Activated naive CD8-positive, alpha-beta T cell treated with anti-CD3 and anti-CD28 coated beads for 36 hours (primary cell): ENCODE measurements at regions not wholly inside any gene's neighbourhood (a gene's known extent, or its start where the extent isn't known, plus 50 kb on each side); places are given as distances from the start of the nearest gene placed in this dataset.

Experiments used
- DNase-seq: peaks from one replicate; pipeline ENCODE4 v3.0.0; 2021
- H3K27ac Mint-ChIP-seq: one replicate; pipeline ENCODE4 v1.8.0; 2022; ENCODE audit warnings: mild to moderate bottlenecking, moderate library complexity, mixed read lengths
- H3K27me3 Mint-ChIP-seq: one replicate; pipeline ENCODE4 v1.8.0; 2022; ENCODE audit warnings: mild to moderate bottlenecking, mixed read lengths
- H3K36me3 Mint-ChIP-seq: one replicate; pipeline ENCODE4 v1.8.0; 2021; ENCODE audit warnings: mild to moderate bottlenecking, mixed read lengths
- H3K4me1 Mint-ChIP-seq: one replicate; pipeline ENCODE4 v1.8.0; 2021; ENCODE audit warnings: mixed read lengths
- H3K4me3 Mint-ChIP-seq: one replicate; pipeline ENCODE4 v1.8.0; 2022; ENCODE audit warnings: mild to moderate bottlenecking, moderate library complexity, mixed read lengths
- H3K9me3 Mint-ChIP-seq: one replicate; pipeline ENCODE4 v1.8.0; 2022; ENCODE audit warnings: mixed read lengths

GRCh38 chr10:53115660-53116059 lies 343.1 kb upstream of the MBL2 start:
- H3K27me3 Mint-ChIP-seq = no peaks in the 10 kb centered on the region
- no peaks in the 10 kb centered on the region for H3K4me1 Mint-ChIP-seq
- H3K36me3 Mint-ChIP-seq = peaks cover 2% of the 10 kb centered on the region
- no peak overlapping the region for H3K27ac Mint-ChIP-seq
- no peak for DNase-seq
- peaks cover 7% of the 10 kb centered on the region for H3K9me3 Mint-ChIP-seq
- no peak overlapping the region for H3K4me3 Mint-ChIP-seq

DNA sequence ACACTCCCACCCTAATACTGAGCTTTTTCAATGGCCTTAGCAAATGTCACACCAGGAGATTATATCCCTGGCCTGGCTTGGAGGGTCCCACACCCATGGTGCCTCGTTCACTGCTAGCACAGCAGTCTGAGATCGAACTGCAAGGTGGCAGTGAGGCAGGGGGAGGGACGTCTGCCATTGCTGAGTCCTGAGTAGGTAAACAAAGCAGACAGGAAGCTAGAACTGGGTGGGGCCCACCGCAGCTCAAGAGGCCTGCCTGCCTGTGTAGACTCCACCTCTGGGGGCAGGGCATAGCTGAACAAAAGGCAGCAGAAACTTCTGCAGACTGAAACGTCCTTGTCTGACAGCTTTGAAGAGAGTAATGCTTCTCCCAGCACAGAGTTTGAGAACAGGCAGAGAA lies 338.9 kb upstream of the MBL2 start:
- no peaks in the 10 kb centered on the region for H3K27me3 Mint-ChIP-seq
- H3K9me3 Mint-ChIP-seq = peaks cover 4% of the 10 kb centered on the region
- no peaks in the 10 kb centered on the region for H3K4me1 Mint-ChIP-seq
- H3K4me3 Mint-ChIP-seq = no peak overlapping the region
- no peak for DNase-seq
- peaks cover 2% of the 10 kb centered on the region for H3K36me3 Mint-ChIP-seq
- no peak overlapping the region for H3K27ac Mint-ChIP-seq

- Mint-ChIP-seq H3K36me3 (peaks cover 2% of the 10 kb centered on the region), H3K9me3 (peaks cover 2% of the 10 kb centered on the region), H3K4me1 (no peaks in the 10 kb centered on the region), H3K27ac (no peak overlapping the region), H3K27me3 (no peaks in the 10 kb centered on the region), H3K4me3 (no peak overlapping the region)
- DNase-seq = no peak
These were observed 336.7 kb upstream of the MBL2 start for GRCh38 chr10:53109320-53109719.

DNA sequence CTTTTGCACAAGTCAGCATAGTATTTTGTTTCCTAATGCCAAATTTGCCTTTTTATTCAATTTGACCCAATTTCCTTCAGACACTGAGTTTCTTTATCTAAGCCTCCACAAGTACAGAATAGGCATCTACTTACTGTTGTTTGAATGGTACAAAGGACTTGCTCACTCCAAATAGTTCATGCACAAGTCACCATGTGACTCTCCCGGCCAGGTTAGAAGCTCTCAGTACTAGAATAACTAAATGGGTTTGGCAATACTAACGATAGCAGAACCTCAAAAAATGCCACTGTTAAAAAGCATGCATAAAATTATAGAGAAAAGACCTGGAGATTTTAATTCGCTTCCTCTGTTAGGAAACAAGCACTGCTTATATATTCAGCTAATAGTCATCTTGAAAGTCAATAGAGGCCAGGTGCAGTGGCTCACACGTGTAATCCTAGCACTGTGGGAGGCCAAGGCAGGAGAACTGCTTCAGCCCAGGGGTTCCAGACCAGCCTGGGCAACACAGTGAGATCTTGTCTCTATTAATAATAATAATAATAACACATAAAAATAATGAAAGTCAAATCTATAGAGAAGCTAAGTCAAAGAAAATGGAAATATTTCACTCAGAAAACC lies 335.8 kb upstream of the MBL2 start:
- no peak overlapping the region for H3K27ac Mint-ChIP-seq
- peaks cover 2% of the 10 kb centered on the region for H3K9me3 Mint-ChIP-seq
- no peaks in the 10 kb centered on the region for H3K27me3 Mint-ChIP-seq
- H3K36me3 Mint-ChIP-seq = peaks cover 2% of the 10 kb centered on the region
- H3K4me3 Mint-ChIP-seq = no peak overlapping the region
- DNase-seq = no peak
- H3K4me1 Mint-ChIP-seq = no peaks in the 10 kb centered on the region

DNA sequence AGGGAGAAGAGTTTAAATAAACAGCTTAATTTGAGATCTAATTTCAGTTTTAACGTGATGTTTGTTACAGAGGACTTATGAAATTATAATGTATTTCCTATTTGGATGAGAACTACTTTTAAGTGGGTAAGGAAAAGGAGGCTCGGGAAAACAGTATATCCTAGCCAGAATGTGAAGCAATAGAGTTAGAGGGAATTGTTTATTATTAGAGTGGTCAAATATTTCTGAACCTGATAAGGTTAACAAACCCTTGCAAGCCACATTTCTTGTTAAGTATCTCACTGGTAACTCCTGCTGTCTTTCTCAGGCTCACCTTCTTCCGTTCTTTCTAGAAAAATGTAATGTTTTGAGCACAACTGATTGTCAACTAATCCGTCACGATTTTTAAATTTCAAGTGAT lies 335.1 kb upstream of the MBL2 start:
- Mint-ChIP-seq H3K4me1 (no peaks in the 10 kb centered on the region), H3K4me3 (no peak overlapping the region), H3K9me3 (peaks cover 2% of the 10 kb centered on the region), H3K27ac (no peak overlapping the region), H3K27me3 (no peaks in the 10 kb centered on the region), H3K36me3 (peaks cover 2% of the 10 kb centered on the region)
- no peak for DNase-seq

DNA sequence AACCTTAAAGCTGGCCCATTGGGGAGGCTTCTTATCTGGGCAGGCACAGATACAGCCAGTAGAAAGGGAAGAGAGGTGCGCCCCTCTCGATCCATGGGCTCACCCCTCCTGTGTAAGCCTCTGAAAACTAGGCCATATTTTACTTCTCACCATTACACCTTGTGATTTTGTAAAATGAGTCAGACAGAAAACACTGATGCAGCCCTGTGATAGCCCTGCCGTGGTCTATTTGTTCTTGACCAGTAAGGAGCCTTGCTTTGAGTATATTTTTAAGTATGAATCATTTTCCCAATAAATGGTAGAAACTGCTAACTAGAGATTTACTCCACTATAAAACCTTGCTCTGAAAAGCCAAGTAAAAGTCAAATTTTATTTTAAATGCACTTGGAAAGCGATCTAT lies 329.8 kb upstream of the MBL2 start:
- Mint-ChIP-seq H3K27me3 (no peaks in the 10 kb centered on the region), H3K27ac (no peak overlapping the region), H3K9me3 (peaks cover 3% of the 10 kb centered on the region), H3K36me3 (no peaks in the 10 kb centered on the region), H3K4me1 (no peaks in the 10 kb centered on the region), H3K4me3 (no peak overlapping the region)
- DNase-seq = no peak

DNA sequence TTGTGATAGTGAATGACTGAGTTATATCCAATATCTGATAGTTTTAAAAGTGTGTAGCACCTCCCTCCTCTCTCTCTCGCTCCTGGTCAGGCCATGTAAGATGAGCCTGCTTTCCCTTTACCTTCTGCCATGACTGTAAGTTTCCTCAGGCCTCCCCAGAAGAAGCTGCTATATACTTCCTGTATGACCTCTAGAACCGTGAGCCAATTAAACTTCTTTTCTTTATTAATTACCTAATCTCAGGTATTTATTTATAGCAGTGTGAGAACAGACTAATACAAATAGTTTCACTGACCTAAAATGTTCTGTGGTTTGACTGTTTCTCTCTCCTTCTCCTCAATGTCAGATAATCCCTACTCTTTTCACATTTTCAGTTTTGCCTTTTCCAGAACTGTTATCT lies 321.3 kb upstream of the MBL2 start:
- Mint-ChIP-seq H3K27ac (no peak overlapping the region), H3K4me3 (no peak overlapping the region), H3K4me1 (no peaks in the 10 kb centered on the region), H3K27me3 (no peaks in the 10 kb centered on the region), H3K9me3 (peaks cover 3% of the 10 kb centered on the region), H3K36me3 (no peaks in the 10 kb centered on the region)
- no peak for DNase-seq

- Mint-ChIP-seq H3K27ac (no peak overlapping the region), H3K36me3 (no peaks in the 10 kb centered on the region), H3K27me3 (no peaks in the 10 kb centered on the region), H3K4me1 (no peaks in the 10 kb centered on the region), H3K4me3 (no peak overlapping the region), H3K9me3 (no peaks in the 10 kb centered on the region)
- no peak for DNase-seq
These were observed 319.0 kb upstream of the MBL2 start for GRCh38 chr10:53091574-53091973.

DNA sequence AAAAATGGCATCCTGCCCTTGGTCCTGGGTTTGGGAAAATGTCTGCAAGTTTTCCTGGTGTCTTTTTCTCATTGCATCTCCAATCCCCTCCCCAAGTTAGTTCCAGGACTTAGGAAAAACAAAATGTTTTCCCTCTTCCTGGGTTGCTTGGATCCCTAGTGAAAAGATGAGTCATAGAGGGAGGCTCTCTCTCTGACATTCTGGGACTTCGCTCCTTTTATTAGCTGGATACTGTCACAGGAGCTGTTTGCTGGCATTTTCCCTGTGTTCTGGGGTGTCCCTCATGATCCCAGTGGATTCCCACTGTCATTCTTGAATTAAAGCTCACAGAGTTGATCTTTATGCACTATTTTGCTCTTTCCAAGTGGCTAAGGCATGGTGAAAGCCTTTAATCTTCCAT lies 316.4 kb upstream of the MBL2 start:
- no peaks in the 10 kb centered on the region for H3K4me1 Mint-ChIP-seq
- H3K27me3 Mint-ChIP-seq = no peaks in the 10 kb centered on the region
- H3K9me3 Mint-ChIP-seq = peaks cover 15% of the 10 kb centered on the region
- DNase-seq = no peak
- no peaks in the 10 kb centered on the region for H3K36me3 Mint-ChIP-seq
- no peak overlapping the region for H3K4me3 Mint-ChIP-seq
- no peak overlapping the region for H3K27ac Mint-ChIP-seq

GRCh38 chr10:53079283-53079682 lies 306.7 kb upstream of the MBL2 start:
- H3K9me3 Mint-ChIP-seq = peaks cover 5% of the 10 kb centered on the region
- no peaks in the 10 kb centered on the region for H3K27me3 Mint-ChIP-seq
- H3K36me3 Mint-ChIP-seq = no peaks in the 10 kb centered on the region
- no peak for DNase-seq
- no peaks in the 10 kb centered on the region for H3K4me1 Mint-ChIP-seq
- H3K27ac Mint-ChIP-seq = no peak overlapping the region
- H3K4me3 Mint-ChIP-seq = no peak overlapping the region

- no peak for DNase-seq
- Mint-ChIP-seq H3K4me3 (no peak overlapping the region), H3K27ac (no peak overlapping the region), H3K27me3 (no peaks in the 10 kb centered on the region), H3K4me1 (no peaks in the 10 kb centered on the region), H3K9me3 (peaks cover 4% of the 10 kb centered on the region), H3K36me3 (no peaks in the 10 kb centered on the region)
These were observed 304.4 kb upstream of the MBL2 start for GRCh38 chr10:53076948-53077347.

DNA sequence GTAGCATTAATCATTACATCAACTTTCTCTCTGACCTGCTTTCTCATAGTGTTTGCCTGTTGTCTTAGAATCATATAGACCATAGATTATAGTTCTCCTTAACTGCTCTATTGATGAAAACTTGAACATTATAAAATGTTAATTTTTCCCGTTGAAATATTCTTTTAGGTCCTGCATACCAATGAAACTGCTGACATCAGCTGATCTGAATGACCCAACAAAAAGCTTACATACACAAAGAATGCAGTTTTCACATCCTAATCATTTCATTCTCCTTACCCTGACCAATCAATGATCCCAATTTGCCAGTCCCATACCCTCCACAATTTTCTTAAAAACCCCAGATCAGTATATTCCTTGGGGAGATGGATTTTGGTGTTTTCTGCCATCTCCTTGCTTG lies 302.9 kb upstream of the MBL2 start:
- DNase-seq = no peak
- Mint-ChIP-seq H3K9me3 (peaks cover 2% of the 10 kb centered on the region), H3K4me3 (no peak overlapping the region), H3K27ac (no peak overlapping the region), H3K27me3 (no peaks in the 10 kb centered on the region), H3K4me1 (no peaks in the 10 kb centered on the region), H3K36me3 (no peaks in the 10 kb centered on the region)

- H3K27me3 Mint-ChIP-seq = no peaks in the 10 kb centered on the region
- no peak overlapping the region for H3K27ac Mint-ChIP-seq
- H3K4me1 Mint-ChIP-seq = no peaks in the 10 kb centered on the region
These were observed 299.6 kb upstream of the MBL2 start for GRCh38 chr10:53072144-53072543.

DNA sequence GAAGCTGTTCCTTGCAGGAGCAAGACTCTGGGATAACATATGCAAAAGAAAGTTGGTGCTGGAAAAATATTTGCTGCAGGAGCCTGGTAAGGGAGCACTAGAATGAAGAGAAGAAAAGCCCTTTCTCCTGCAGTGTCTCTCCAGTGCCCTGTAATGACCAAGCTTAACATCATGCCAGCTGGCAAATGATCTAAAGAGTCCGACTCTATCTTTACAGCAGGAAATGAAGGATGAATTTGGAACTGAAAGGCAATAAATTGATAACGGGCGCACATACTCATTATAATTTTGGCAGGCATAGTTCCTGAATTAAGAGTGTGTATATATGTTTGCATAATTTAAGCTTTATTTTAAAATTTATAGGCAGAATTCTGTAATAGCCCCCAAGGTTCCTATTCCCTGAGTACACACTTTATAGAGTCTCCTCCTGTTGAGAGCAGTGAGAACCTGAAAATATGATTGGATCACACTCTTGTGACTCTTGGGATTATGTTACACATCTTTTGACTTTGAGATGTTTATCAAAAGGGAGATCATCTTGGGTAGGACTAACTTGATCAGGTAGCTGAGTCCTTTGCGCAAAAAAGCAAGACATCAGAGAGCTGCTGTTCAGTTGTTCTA lies 299.0 kb upstream of the MBL2 start:
- Mint-ChIP-seq H3K27ac (no peak overlapping the region), H3K9me3 (peaks cover 2% of the 10 kb centered on the region), H3K4me1 (no peaks in the 10 kb centered on the region), H3K27me3 (no peaks in the 10 kb centered on the region), H3K4me3 (no peak overlapping the region), H3K36me3 (no peaks in the 10 kb centered on the region)
- no peak for DNase-seq

More at GRCh38 chr10:53072144-53072543, 299.6 kb upstream of the MBL2 start:
- DNase-seq = no peak
- Mint-ChIP-seq H3K4me3 (no peak overlapping the region), H3K36me3 (no peaks in the 10 kb centered on the region), H3K9me3 (peaks cover 2% of the 10 kb centered on the region)

DNA sequence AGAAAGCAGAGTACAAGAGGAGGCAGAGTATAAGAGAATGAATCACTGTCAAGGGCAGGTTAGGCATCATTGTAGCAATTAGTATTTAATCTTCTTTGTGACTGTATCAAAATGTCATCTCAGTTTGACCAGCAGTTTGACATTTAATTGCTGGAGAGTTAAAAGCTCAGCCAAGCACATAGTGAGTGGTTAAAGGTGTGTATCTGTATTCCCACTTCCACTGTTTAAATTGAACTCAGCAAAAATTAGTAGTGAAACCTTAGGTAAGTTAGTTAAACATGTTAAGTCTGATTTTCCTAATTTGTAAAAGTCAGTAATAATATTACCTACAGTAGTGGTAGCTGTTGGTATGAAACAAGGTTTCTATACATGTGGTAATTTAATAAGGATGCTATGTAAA lies 296.4 kb upstream of the MBL2 start:
- Mint-ChIP-seq H3K4me3 (no peak overlapping the region), H3K36me3 (no peaks in the 10 kb centered on the region), H3K4me1 (no peaks in the 10 kb centered on the region), H3K9me3 (peaks cover 2% of the 10 kb centered on the region), H3K27me3 (no peaks in the 10 kb centered on the region), H3K27ac (no peak overlapping the region)
- no peak for DNase-seq

- no peak overlapping the region for H3K27ac Mint-ChIP-seq
- no peak overlapping the region for H3K4me3 Mint-ChIP-seq
- no peaks in the 10 kb centered on the region for H3K36me3 Mint-ChIP-seq
- H3K27me3 Mint-ChIP-seq = no peaks in the 10 kb centered on the region
- no peaks in the 10 kb centered on the region for H3K4me1 Mint-ChIP-seq
- H3K9me3 Mint-ChIP-seq = peaks cover 4% of the 10 kb centered on the region
- no peak for DNase-seq
These were observed 292.0 kb upstream of the MBL2 start for GRCh38 chr10:53064614-53065013.
